Caco-2 (cell line): ENCODE measurements at regions not wholly inside any gene's neighbourhood (a gene's known extent, or its start where the extent isn't known, plus 50 kb on each side); places are given as distances from the start of the nearest gene placed in this dataset.
"Not testable (repeated sequence)": the region's sequence is repeated elsewhere in the genome, so short reads cannot be mapped to it uniquely, and the experiment has no call there.

ENCODE experiments used
- BruUV-seq: library from RNA; stranded (reverse); fragments of 400-500 nt; replicated peaks from 2 replicates; lab custom pipeline; 2021; lab: Mats Ljungman, UMichigan
- CTCF ChIA-PET: fragments of 300-600 bp; sonication (Branson Sonifier 250); formaldehyde crosslinking; loops from one replicate; lab custom pipeline; 2022; ENCODE audit warnings: antibody characterized with exemption; lab: Charles Lee
- POLR2A ChIA-PET: fragments of 300-600 bp; sonication (Branson Sonifier 250); formaldehyde crosslinking; loops from one replicate; lab custom pipeline; 2022; ENCODE audit warnings: antibody characterized with exemption; lab: Charles Lee
- DNase-seq, 2 experiments: peaks; one replicate each; pipeline versions ENCODE4 v3.0.0 to v3.0.0-alpha.2; 2020 to 2022
- H3K27me3 ChIP-seq: replicated peaks from 2 replicates; pipeline ENCODE4 v1.6.0; 2011; ENCODE audit warnings: low read length; ENCODE audit not compliant: control insufficient read depth, insufficient read depth
- H3K36me3 ChIP-seq: 2 replicates; pipeline ENCODE4 v1.5.1; 2011; ENCODE audit warnings: low read length; ENCODE audit not compliant: control insufficient read depth, insufficient read depth
- H3K4me1 ChIP-seq: fragments of 250-450 bp; sonication (Bioruptor Pico); 2 replicates; pipeline ENCODE4 v1.5.1; 2020; ENCODE audit warnings: mild to moderate bottlenecking
- H3K4me3 ChIP-seq: 2 replicates; pipeline ENCODE4 v1.5.1; 2011; ENCODE audit warnings: low read depth, mild to moderate bottlenecking, control low read depth, low read length
- H3K9me3 ChIP-seq: fragments of 250-450 bp; sonication (Bioruptor Pico); 2 replicates; pipeline ENCODE4 v1.5.1; 2020; ENCODE audit warnings: mild to moderate bottlenecking, moderate library complexity
- H3K27ac Mint-ChIP-seq: one replicate; pipeline ENCODE4 v1.8.0; 2022; ENCODE audit warnings: mixed read lengths; ENCODE audit not compliant: unreplicated experiment
- H3K27me3 Mint-ChIP-seq: one replicate; pipeline ENCODE4 v1.8.0; 2022; ENCODE audit warnings: mixed read lengths; ENCODE audit not compliant: insufficient read depth, unreplicated experiment
- H3K36me3 Mint-ChIP-seq: one replicate; pipeline ENCODE4 v1.8.0; 2022; ENCODE audit warnings: mild to moderate bottlenecking, mixed read lengths; ENCODE audit not compliant: insufficient read depth, unreplicated experiment
- H3K4me1 Mint-ChIP-seq: one replicate; pipeline ENCODE4 v1.8.0; 2022; ENCODE audit warnings: low read depth, mixed read lengths; ENCODE audit not compliant: unreplicated experiment
- H3K4me3 Mint-ChIP-seq: one replicate; pipeline ENCODE4 v1.8.0; 2022; ENCODE audit warnings: mild to moderate bottlenecking, moderate library complexity, mixed read lengths; ENCODE audit not compliant: unreplicated experiment
- H3K9me3 Mint-ChIP-seq: one replicate; pipeline ENCODE4 v1.8.0; 2022; ENCODE audit warnings: mixed read lengths; ENCODE audit not compliant: unreplicated experiment
- CTCF ChIP-seq, 2 experiments: fragments of 200-600 bp in 1 of 2; IDR thresholded peaks; 1 replicate in 1 of 2; 2 replicates in 1 of 2; pipeline versions ENCODE4 v1.5.1 to v1.8.0; 2011 to 2022; ENCODE audit warnings: antibody characterized with exemption in 1 of 2, control low read depth in 1 of 2, inconsistent platforms in 1 of 2, low read depth in 1 of 2, low read length in 1 of 2, mild to moderate bottlenecking in 1 of 2, moderate library complexity in 1 of 2; ENCODE audit not compliant: insufficient read depth in 1 of 2, severe bottlenecking in 1 of 2, unreplicated experiment in 1 of 2
- intact Hi-C: fragments of 100-400 bp; cut with micrococcal nuclease; formaldehyde crosslinking; loops from one replicate; pipeline ENCODE4 v1.10.0; 2022; ENCODE audit not compliant: unreplicated experiment

- H3K4me3 Mint-ChIP-seq, H3K9me3 Mint-ChIP-seq, H3K4me1 Mint-ChIP-seq, intact Hi-C loops, BruUV-seq, H3K36me3 Mint-ChIP-seq, DNase-seq, H3K9me3 ChIP-seq, POLR2A ChIA-PET, H3K4me1 ChIP-seq, H3K36me3 ChIP-seq, H3K27ac Mint-ChIP-seq, CTCF ChIA-PET, H3K4me3 ChIP-seq, H3K27me3 Mint-ChIP-seq, H3K27me3 ChIP-seq: not testable (repeated sequence)
Measured at GRCh38 chrX:140633105-140633504, 76.5 kb upstream of the LINC00632 start.

DNA sequence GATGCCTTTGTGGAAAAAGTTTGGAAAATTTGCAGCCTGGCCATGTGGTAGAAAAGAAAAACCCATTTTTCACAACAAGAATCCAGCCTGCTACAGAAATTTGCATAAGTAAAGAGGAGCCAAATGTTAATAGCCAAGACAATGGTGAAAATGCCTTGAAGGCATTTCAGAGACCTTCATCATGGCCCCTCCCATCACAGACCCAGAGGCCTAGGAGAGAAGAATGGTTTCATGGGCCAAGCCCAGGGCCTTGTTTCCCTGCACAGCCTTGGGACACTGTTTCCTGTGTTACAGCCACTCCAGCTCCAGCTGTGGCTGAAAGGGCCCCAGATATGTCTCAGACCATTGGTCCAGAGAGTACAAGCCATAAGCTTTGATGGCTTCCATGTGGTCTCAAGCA lies 101.4 kb upstream of the LINC00632 start:
- H3K36me3 Mint-ChIP-seq, result no peaks in the 10 kb centered on the region
- H3K4me1 Mint-ChIP-seq, result no peaks in the 10 kb centered on the region
- intact Hi-C loops, result no loop called here
- peaks cover 2% of the 10 kb centered on the region for H3K27me3 Mint-ChIP-seq
- no peak overlapping the region for H3K4me3 ChIP-seq
- peaks cover 7% of the 10 kb centered on the region for H3K9me3 Mint-ChIP-seq
- H3K36me3 ChIP-seq, result no peaks in the 10 kb centered on the region
- BruUV-seq, result no TSS peak
- POLR2A ChIA-PET, result no interaction called here
- H3K4me3 Mint-ChIP-seq, result no peak overlapping the region
- no peak overlapping the region for H3K27ac Mint-ChIP-seq
- CTCF ChIA-PET, result no interaction called here
- no peak for TF ChIP-seq CTCF (IDR thresholded peaks at IDR 0.05; ENCODE audit: insufficient read depth in 1 of 2, low read depth in 1 of 2, low read length in 1 of 2, severe bottlenecking in 1 of 2, unreplicated experiment in 1 of 2)
- H3K27me3 ChIP-seq, result no peaks in the 10 kb centered on the region
- H3K4me1 ChIP-seq, result no peaks in the 10 kb centered on the region
- no peak for DNase-seq
- no peaks in the 10 kb centered on the region for H3K9me3 ChIP-seq

GRCh38 chrX:140602140-140602539 lies 97.3 kb upstream of the SOX3 start:
- no peak overlapping the region for H3K4me3 ChIP-seq
- BruUV-seq, result no TSS peak
- DNase-seq, result no peak
- no peaks in the 10 kb centered on the region for H3K4me1 Mint-ChIP-seq
- ChIA-PET CTCF (no interaction called here), POLR2A (no interaction called here)
- H3K9me3 Mint-ChIP-seq, result no peaks in the 10 kb centered on the region
- H3K27me3 ChIP-seq, result no peaks in the 10 kb centered on the region
- TF ChIP-seq CTCF (IDR thresholded peaks at IDR 0.05; ENCODE audit: insufficient read depth in 1 of 2, low read depth in 1 of 2, low read length in 1 of 2, severe bottlenecking in 1 of 2, unreplicated experiment in 1 of 2), result no peak
- H3K36me3 Mint-ChIP-seq, result no peaks in the 10 kb centered on the region
- H3K36me3 ChIP-seq, result no peaks in the 10 kb centered on the region
- no peak overlapping the region for H3K4me3 Mint-ChIP-seq
- H3K27me3 Mint-ChIP-seq, result peaks cover 2% of the 10 kb centered on the region
- H3K9me3 ChIP-seq, result no peaks in the 10 kb centered on the region
- no peaks in the 10 kb centered on the region for H3K4me1 ChIP-seq
- intact Hi-C loops, result no loop called here
- no peak overlapping the region for H3K27ac Mint-ChIP-seq

GRCh38 chrX:140599851-140600250 lies 95.0 kb upstream of the SOX3 start:
- Histone ChIP-seq H3K4me3 (no peak overlapping the region), H3K4me1 (no peaks in the 10 kb centered on the region), H3K27me3 (no peaks in the 10 kb centered on the region), H3K36me3 (no peaks in the 10 kb centered on the region), H3K9me3 (no peaks in the 10 kb centered on the region)
- TF ChIP-seq CTCF (IDR thresholded peaks at IDR 0.05; ENCODE audit: insufficient read depth in 1 of 2, low read depth in 1 of 2, low read length in 1 of 2, severe bottlenecking in 1 of 2, unreplicated experiment in 1 of 2), result no peak
- no TSS peak for BruUV-seq
- Mint-ChIP-seq H3K27ac (no peak overlapping the region), H3K27me3 (peaks cover 2% of the 10 kb centered on the region), H3K9me3 (no peaks in the 10 kb centered on the region), H3K4me3 (no peak overlapping the region), H3K36me3 (no peaks in the 10 kb centered on the region), H3K4me1 (no peaks in the 10 kb centered on the region)
- intact Hi-C loops, result no loop called here
- no peak for DNase-seq
- POLR2A ChIA-PET, result no interaction called here
- CTCF ChIA-PET, result no interaction called here
